ENCODE measurements at regions not wholly inside any gene's neighbourhood (a gene's known extent, or its start where the extent isn't known, plus 50 kb on each side); places are given as distances from the start of the nearest gene placed in this dataset.
"Not testable (repeated sequence)": the region's sequence is repeated elsewhere in the genome, so short reads cannot be mapped to it uniquely, and the experiment has no call there.

GRCh38 chrX:111041018-111041462 lies 55.0 kb upstream of the PAK3 start:
- DNase-seq: peak; percentile 17

- no peak for DNase-seq
Measured at GRCh38 chrX:111040377-111041017, 55.5 kb upstream of the PAK3 start.

DNA sequence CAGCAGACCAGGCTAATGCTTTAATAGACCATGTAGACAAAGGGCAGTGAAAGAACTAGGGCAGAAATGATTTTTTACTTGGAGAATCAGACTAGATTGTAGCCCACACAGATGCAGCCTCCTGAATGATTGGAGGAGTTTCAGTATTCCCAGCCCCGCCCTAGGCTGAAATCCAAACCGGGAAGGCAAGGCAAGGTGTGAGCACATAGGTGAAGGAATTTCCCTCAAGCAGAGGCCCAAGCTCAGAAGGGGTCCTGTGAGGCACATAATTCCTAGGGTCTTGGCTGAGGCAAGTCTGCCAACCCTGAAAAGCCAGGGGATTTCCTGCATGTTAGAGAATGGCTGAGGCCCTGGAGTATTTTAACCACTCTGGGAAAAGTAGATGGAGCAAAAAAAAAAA lies 56.4 kb upstream of the PAK3 start:
- DNase-seq: no peak

DNA sequence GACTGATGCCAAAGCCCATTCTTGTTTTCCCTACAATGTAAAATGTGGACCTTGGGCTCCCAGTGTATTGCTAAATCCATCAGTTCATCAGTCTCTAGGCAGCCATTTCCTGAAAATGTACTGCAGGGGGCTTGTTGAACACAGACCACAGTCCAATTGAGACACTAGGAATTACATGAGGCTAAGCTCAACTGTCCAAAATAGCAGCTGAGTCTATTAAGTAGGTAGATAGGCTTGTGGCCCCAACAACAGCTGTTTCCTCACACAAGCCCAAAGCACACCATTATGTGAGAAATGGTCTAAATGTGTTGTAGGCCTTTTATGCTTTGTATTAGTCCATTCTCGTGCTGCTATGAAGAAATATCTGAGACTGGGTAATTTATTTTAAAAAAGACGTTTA lies 60.0 kb upstream of the PAK3 start:
- no peak for DNase-seq

DNA sequence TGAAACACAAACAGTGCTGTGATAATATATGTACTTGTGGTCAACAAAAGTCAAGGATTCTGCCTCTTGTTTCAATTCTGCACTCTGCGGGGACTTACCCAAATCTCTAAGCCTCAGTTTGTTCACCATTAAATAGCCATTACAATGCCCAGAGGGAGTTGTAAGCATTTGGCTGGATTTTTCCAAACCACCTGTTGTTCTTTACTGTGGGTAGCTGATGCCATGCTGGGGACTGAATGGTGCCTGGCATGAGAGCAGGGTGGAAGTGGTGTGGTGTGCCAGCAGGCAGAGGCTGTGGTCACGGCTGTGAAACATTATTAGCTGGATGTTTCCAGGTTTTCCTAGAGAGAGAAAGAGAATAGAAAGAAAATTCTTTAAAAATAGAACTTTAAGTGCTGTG lies 60.7 kb upstream of the PAK3 start:
- DNase-seq: no peak

- not testable (repeated sequence) for DNase-seq
Measured at GRCh38 chrX:111022998-111023397, 73.0 kb upstream of the PAK3 start.

- no peak for DNase-seq
Measured at GRCh38 chrX:111020283-111020682, 75.7 kb upstream of the PAK3 start.

DNA sequence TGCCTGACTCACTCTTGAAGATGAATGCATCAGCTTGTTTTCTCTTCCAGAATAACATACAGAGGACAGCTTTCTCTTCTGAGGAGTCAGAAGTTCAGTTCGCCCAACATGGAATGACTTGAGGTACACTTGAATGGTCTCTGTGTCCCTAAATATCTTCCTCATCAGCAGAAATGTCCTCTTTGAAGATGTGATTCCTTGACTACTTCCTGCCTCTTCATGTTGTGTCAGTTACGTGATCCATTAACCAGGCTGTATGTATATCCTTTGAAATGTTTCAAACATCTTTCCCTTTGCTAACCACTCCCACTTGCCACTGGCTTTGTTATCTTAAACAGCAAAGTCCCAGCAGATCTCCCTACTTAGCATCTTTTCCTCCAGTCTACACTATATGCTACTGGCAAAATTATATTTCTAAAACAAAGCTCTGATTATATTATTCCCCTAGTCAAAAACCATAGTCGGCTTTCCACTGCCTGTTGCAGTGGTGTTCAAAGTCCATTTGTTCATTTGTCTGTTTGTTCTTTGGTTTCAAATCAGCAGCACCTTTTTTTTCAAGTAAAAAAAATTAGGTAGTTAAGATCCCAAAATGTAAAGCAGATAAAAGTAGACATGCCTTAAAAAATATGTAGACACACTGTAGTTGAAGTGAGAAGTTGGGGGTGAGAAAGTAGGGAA lies 82.1 kb upstream of the PAK3 start:
- DNase-seq: no peak

DNA sequence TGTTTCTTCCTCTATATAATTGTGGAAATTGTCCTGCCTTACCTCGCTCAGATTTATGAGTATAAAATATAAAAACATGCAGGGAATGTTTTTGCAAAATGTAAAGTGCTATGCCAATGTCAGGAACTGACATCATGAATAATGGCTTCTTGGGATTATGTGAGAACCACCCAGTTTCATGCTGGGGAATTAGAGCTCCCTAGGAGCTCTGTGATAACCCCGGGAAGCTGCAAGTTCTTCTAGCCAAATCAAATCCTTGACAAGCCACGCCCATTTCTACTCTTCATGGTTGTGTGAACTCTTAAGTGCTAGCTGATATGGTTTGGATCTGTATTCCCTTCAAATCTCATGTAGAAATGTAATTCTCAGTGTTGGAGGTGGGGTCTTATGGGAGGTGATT lies 85.9 kb upstream of the PAK3 start:
- no peak for DNase-seq

DNA sequence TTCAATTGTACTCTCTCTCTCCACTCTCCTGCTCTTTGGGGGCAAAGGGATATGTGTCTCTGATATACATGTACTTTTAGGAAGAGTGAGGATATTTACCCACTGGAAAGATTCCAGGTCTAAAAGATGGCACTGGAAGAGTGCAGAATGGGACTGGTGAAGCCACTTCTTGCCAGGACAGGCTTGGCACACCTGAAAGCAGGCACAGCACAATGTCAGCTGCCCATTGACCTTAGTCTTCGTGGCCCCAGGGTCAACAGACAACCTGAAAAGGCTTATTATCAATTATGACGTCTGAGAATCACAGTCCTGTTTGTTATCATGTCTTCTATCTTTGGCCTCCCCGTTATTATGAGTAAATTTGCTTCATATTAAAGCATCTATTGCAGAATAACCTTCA lies 86.7 kb upstream of the PAK3 start:
- DNase-seq: no peak

DNA sequence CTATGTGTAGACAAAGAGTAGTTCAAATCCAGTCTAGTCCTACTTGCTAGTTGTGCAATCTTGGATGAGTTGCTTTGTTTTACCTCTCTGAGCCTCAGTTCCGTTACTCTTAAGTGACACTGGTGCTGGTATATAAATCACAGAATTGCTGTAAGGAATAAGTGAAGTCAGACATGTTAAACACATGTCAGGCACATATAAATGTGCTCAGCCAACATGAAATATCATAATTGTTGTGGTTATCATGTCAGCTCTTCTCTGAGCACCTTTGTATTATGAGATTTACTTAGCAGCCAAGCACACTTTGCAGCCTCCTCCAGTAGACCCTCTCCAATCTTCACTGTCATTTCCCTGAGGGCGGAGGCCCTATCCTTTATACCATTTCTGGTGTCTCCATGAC lies 87.9 kb upstream of the PAK3 start:
- no peak for DNase-seq

DNA sequence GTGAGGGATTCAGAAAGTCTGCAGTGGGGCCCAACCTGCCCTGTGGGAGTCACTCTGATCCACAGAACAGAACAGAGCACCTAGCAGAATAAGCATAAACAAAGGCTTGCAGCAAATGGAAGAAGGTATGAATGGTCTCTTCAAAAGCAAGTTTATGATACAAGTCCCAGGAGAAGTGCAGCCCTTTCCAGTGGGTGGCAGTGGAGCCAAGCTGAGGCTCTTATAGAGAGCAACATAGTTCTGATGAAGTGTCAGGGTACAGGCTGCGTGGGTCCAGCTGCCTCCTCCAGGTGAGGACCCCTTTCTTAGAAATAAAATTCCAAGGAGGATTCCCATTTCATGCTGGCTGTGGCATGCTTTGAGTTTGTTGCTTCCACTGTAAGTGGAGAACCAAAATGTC lies 88.8 kb upstream of the PAK3 start:
- DNase-seq: no peak

DNA sequence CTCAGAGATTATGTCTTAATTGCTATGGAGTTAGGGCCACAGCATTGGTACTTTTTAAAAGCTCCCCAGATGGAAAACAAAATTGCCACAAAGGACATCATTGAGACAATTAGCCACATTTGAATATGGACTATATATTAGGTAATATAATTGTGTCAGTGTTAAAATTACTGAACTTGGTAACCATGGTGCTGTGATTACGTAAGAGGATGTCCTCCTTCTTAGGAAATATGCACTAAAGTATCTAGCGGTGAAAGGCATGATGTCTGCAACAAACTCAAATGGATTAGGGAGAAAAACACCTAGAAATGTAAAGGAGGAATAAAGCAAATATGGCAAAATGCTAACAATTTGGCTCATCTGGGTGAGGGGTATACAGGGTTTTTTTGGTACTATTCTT lies 89.9 kb upstream of the PAK3 start:
- no peak for DNase-seq

DNA sequence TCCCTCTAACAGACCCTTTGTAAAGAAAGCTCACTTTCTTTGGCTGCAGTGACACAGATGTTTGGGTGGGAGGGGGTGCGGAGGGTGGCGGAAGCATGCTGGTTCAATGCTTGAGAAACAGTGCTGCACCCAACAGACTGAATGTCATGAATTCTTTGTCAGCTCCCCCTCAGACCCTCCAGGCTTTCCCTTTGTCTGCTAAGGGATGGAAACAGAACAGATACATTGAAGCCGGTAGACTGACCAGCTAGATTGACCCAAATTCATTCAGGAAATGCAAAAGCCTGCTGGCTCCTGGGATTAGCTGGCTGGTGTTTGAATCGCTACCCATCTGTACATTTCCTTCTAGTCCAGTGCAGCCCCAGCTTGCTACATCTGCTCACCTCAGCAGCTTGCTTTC lies 90.8 kb upstream of the PAK3 start:
- no peak for DNase-seq

DNA sequence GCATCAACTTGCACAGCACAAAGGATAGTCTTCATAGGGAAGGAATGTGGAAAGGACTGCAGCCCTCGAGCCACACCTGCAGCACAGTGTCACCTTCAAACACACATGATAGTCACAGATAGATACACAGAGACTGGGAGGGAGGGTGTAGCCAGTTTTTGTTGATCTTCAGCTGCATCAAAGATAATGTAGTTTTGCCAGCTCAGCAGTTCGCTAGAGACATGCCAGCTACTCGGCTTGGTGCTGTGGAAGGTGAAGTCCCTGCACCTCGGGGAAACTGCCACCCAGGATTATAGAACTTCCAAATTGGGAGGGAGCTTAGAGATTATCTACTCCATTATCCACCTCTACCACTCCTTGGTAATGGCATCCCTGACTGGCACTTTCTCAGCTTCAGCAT lies 92.9 kb upstream of the PAK3 start:
- DNase-seq: no peak

DNA sequence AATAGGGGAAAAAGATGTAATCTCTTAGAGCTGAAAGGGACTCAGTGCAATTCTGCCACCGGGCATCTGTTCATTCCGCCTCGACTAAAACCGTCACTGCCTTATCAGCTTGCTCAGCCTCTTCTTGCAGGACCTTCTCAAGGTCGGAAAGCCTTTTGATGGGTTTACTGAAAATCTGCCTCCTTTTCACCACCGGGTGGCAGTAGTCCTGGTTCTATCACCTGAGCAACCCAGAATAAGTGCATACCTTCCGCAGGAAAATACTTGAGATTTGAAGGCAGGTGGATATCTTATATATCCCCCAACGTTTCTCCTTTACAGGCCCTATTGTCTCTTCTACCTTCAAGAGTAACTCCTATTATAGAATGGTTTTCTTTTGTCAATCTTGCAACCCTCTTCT lies 103.4 kb upstream of the PAK3 start:
- peak; percentile 8 for DNase-seq

DNA sequence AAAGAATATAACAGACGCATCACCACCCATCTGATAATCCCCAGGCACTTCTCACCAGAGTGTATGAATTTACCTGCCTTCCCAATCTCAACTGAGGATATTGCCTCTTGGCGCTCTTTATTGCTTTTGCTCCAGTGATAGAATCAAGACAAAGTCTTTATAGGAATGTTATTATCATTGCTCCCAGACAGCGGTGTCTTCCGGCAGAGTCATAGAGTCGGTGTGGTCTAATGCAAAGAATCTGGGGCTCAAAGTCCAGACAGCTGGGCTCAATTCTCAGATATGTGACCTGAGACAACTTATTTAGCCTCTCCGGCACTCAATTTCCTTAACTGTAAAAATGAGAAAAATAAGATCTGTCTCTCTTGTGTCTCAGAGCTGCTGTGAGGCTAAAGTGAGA lies 106.1 kb upstream of the PAK3 start:
- no peak for DNase-seq

- DNase-seq: no peak
Measured at GRCh38 chrX:110989447-110989846, 106.5 kb upstream of the PAK3 start.

DNA sequence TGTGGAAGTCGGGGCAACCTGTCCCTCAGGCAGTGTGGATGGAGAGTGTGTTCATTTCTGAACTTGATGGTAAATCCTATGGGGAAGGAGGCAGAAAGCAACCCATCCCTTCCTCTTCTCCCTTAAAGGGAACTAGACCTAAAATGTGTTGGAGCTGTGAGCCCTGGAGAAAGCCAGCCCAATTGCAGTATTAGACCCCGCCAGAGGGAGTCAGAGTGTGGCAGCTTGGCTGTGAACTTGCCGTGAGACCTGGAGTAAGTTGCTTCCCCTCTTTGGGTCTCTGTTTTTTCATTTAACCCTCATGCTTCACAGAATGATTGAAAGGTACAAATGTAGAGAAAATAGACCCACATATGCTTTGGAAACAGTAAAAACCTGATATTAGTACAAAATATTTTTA lies 108.7 kb upstream of the PAK3 start:
- no peak for DNase-seq

GRCh38 chrX:110985470-110985869 lies 110.5 kb upstream of the PAK3 start:
- DNase-seq: no peak

- DNase-seq: no peak
Measured at GRCh38 chrX:110983024-110983423, 113.0 kb upstream of the PAK3 start.

- no peak for DNase-seq
Measured at GRCh38 chrX:110966839-110967238, 129.2 kb upstream of the PAK3 start.

DNA sequence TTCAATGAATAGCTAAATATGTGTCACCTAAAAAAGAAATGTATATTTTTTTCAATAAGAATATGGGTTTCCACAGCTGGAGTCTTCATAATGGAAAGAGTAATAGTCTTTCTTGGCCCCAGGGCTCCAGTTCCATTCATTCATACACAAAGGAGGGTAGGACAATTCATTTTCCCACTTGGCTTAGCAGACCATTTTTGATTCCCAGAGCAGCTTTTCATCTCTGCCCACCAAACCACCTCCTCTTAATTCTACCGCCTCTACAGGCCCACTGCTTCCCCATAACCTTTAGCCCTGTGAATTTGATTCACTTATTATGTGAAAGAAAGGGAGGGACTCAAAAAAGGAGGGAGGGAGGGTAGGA lies 129.9 kb upstream of the PAK3 start:
- no peak for DNase-seq

GRCh38 chrX:110965409-110966090 lies 130.4 kb upstream of the PAK3 start:
- no peak for DNase-seq

DNA sequence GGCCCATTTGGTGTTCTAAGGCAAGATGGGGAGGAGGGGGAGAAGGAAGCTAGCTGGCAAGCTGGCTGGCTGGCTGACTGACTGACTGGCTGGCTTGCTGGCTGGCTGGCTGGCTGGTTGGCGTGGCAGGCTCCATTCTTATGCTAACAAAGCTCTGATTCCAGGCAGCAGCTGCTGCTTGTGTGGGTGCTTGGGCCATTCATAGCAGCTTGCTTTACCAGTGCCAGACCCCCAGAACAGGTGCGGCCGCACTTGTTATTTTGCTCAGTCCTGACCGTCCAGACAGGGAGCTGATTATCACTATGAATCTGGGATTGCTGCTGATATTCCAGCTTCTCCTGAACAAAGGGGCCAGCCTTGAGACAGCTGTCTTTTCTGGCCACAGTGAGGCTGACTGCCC lies 131.2 kb upstream of the PAK3 start:
- DNase-seq: no peak
